ENCODE measurements at regions not wholly inside any gene's neighbourhood (a gene's known extent, or its start where the extent isn't known, plus 50 kb on each side); places are given as distances from the start of the nearest gene placed in this dataset.

DNA sequence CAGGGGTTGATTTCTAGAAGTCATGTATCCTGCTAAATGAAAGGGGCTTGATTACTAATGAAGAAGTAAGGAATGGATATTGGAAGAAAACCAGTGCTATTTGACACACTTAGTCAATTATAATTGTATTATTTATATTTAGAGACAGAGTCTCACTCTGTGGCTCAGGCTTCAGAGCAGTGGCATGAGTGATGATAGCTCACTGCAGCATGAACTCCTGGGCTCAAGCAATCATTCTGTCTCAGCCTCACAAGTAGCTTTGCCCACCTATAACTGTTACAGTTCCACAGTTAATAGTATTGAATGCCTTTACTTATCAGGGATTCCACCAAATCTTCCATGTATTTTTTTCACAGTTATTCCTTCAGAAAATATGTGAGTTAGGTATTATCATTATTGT is 432.0 kb upstream of the TGFBR2 start:
- H3K79me2 ChIP-seq (ENCODE audit: control insufficient read depth, insufficient read depth, low read length): no peaks in the 10 kb centered on the region
- H3K9ac ChIP-seq (ENCODE audit: low read length): no peak overlapping the region
- no peak overlapping the region for H3K4me3 ChIP-seq (ENCODE audit: low read length)
- H3K23ac ChIP-seq (ENCODE audit: low read length): no peak overlapping the region
- H2AK5ac ChIP-seq (ENCODE audit: low read length): no peak overlapping the region
- no peak overlapping the region for H3K27ac ChIP-seq (ENCODE audit: low read depth, low read length)
- H4K8ac ChIP-seq (ENCODE audit: low read depth, low read length): no peak overlapping the region
- H2BK15ac ChIP-seq (replicated peaks; ENCODE audit: low read depth): no peak overlapping the region
- H3K4me1 ChIP-seq (ENCODE audit: control insufficient read depth, low read depth, low read length): no peaks in the 10 kb centered on the region
- no peak overlapping the region for H2BK120ac ChIP-seq (ENCODE audit: low read depth, low read length)
- H3K4ac ChIP-seq (ENCODE audit: low read depth, low read length): no peak overlapping the region
- no peaks in the 10 kb centered on the region for H3K79me1 ChIP-seq (ENCODE audit: low read length)
- H3K36me3 ChIP-seq (ENCODE audit: control insufficient read depth, insufficient read depth, low read length): no peaks in the 10 kb centered on the region
- no peaks in the 10 kb centered on the region for H3K27me3 ChIP-seq (ENCODE audit: insufficient read depth, low read length, poor library complexity)
- no peak overlapping the region for H3K56ac ChIP-seq (ENCODE audit: low read length)
- H3K18ac ChIP-seq (ENCODE audit: low read length): no peak overlapping the region
- H3K4me2 ChIP-seq (ENCODE audit: low read length): no peak overlapping the region
- H4K5ac ChIP-seq (ENCODE audit: low read length): no peak overlapping the region
- no peak overlapping the region for H2BK5ac ChIP-seq (ENCODE audit: low read length)
- DNase-seq: no peak

DNA sequence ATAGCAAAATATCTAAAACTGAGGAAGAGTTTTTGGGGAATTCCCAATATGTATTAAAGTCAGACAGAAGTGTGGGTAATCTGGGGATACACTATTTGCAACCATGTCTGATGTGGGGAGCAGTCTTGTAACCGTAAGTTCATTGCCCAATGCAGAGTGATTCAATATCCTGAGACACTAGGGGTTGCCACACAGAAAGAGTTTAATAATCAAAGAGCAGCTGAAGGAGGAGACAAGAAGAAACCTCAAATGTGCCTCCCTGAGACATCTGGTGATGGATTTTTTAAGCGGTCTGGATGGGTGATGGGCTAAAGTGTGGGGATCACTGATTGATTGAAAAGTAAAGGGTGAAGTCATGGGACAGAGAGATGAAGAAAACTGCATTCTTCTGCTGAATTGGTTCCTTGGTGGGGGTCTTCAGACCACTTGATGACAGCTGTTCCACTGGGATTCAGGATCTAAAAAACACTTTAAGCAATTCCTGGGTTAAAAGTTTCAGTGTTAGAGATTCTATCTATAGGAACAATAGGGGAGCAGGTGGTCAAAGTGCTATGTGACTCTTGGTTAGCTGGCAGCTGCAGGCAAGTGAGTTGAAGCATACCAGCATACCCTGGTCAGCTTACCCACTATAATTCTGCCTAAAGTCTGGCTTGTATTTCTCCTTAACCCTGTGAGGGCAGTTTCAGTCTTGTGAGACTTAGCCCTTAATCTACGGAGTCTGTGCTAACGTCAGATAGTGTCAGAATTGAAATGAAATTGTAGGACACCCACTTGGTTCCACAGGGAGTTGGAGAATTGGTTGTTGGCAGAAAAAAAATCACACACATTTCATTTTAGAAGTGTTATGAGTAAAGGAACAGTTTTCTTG is 425.9 kb upstream of the TGFBR2 start:
- H4K5ac ChIP-seq (ENCODE audit: low read length): no peak overlapping the region

DNA sequence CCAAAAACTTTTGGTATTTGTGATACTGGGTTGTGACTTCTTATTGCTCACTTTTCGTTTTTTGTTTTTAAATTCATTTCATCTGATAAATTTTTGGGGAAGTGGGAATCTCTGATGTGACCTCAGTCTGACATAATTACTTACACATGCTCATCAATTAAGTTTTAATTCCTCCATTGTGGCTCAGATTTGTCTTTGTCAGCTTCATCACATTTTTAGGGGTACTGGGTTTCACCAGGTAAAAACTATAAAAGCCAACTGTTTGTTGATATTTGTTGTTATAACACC is 425.3 kb upstream of the TGFBR2 start:
- Histone ChIP-seq H2AK5ac (ENCODE audit: low read length) (no peak overlapping the region), H2BK5ac (ENCODE audit: low read length) (no peak overlapping the region), H3K4me2 (ENCODE audit: low read length) (no peak overlapping the region), H3K27ac (ENCODE audit: low read depth, low read length) (no peak overlapping the region), H2BK15ac (replicated peaks; ENCODE audit: low read depth) (no peak overlapping the region), H3K4ac (ENCODE audit: low read depth, low read length) (no peak overlapping the region), H3K56ac (ENCODE audit: low read length) (no peak overlapping the region), H4K5ac (ENCODE audit: low read length) (no peak overlapping the region), H3K36me3 (ENCODE audit: control insufficient read depth, insufficient read depth, low read length) (no peaks in the 10 kb centered on the region), H3K79me1 (ENCODE audit: low read length) (no peaks in the 10 kb centered on the region), H3K4me1 (ENCODE audit: control insufficient read depth, low read depth, low read length) (no peaks in the 10 kb centered on the region), H3K4me3 (ENCODE audit: low read length) (no peak overlapping the region), H3K23ac (ENCODE audit: low read length) (no peak overlapping the region), H3K79me2 (ENCODE audit: control insufficient read depth, insufficient read depth, low read length) (no peaks in the 10 kb centered on the region), H4K8ac (ENCODE audit: low read depth, low read length) (no peak overlapping the region), H3K18ac (ENCODE audit: low read length) (no peak overlapping the region), H2BK120ac (ENCODE audit: low read depth, low read length) (no peak overlapping the region), H3K9ac (ENCODE audit: low read length) (no peak overlapping the region), H3K27me3 (ENCODE audit: insufficient read depth, low read length, poor library complexity) (no peaks in the 10 kb centered on the region)
- WGBS (ENCODE audit: extremely low coverage, insufficient coverage, low lambda C conversion rate): no CpG with 5 or more reads among the region's 1 CpG
- no peak for DNase-seq

More for the DNA sequence above, 425.9 kb upstream of the TGFBR2 start:
- Histone ChIP-seq H4K8ac (ENCODE audit: low read depth, low read length) (no peak overlapping the region), H3K4me2 (ENCODE audit: low read length) (no peak overlapping the region), H3K27ac (ENCODE audit: low read depth, low read length) (no peak overlapping the region), H3K4me3 (ENCODE audit: low read length) (no peak overlapping the region), H3K27me3 (ENCODE audit: insufficient read depth, low read length, poor library complexity) (no peaks in the 10 kb centered on the region), H3K56ac (ENCODE audit: low read length) (no peak overlapping the region), H3K18ac (ENCODE audit: low read length) (no peak overlapping the region), H3K4me1 (ENCODE audit: control insufficient read depth, low read depth, low read length) (no peaks in the 10 kb centered on the region), H2BK15ac (replicated peaks; ENCODE audit: low read depth) (no peak overlapping the region), H2AK5ac (ENCODE audit: low read length) (no peak overlapping the region), H3K4ac (ENCODE audit: low read depth, low read length) (no peak overlapping the region), H3K9ac (ENCODE audit: low read length) (no peak overlapping the region), H3K36me3 (ENCODE audit: control insufficient read depth, insufficient read depth, low read length) (no peaks in the 10 kb centered on the region), H3K23ac (ENCODE audit: low read length) (no peak overlapping the region), H3K79me1 (ENCODE audit: low read length) (no peaks in the 10 kb centered on the region), H3K79me2 (ENCODE audit: control insufficient read depth, insufficient read depth, low read length) (no peaks in the 10 kb centered on the region), H2BK5ac (ENCODE audit: low read length) (no peak overlapping the region), H2BK120ac (ENCODE audit: low read depth, low read length) (no peak overlapping the region)
- no peak for DNase-seq
- WGBS (ENCODE audit: extremely low coverage, insufficient coverage, low lambda C conversion rate): no CpG with 5 or more reads among the region's 4 CpGs

DNA sequence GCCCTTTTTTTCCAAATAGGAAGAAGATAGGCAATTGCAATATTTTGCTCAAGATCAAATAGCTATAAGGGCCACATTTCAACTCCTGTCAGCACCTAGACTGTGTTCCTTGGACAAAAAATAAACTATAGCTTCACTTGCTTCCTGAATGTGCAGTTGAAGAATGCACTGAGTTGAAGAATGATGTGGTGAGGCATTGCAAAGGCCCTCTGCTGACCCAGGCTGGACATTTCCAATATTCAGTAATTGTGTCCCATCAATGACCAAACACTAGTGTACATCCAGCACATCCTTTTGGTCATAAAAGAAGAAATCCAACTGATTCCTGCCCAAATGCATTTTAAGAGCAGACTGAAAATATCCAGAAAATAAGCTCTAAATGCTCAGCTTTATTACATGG is 424.8 kb upstream of the TGFBR2 start:
- Histone ChIP-seq H3K36me3 (ENCODE audit: control insufficient read depth, insufficient read depth, low read length) (no peaks in the 10 kb centered on the region), H3K4me2 (ENCODE audit: low read length) (no peak overlapping the region), H3K4me1 (ENCODE audit: control insufficient read depth, low read depth, low read length) (no peaks in the 10 kb centered on the region), H4K5ac (ENCODE audit: low read length) (no peak overlapping the region), H4K8ac (ENCODE audit: low read depth, low read length) (no peak overlapping the region), H3K79me2 (ENCODE audit: control insufficient read depth, insufficient read depth, low read length) (no peaks in the 10 kb centered on the region), H2BK5ac (ENCODE audit: low read length) (no peak overlapping the region), H2BK120ac (ENCODE audit: low read depth, low read length) (no peak overlapping the region), H3K56ac (ENCODE audit: low read length) (no peak overlapping the region), H2BK15ac (replicated peaks; ENCODE audit: low read depth) (no peak overlapping the region), H3K4me3 (ENCODE audit: low read length) (no peak overlapping the region), H3K4ac (ENCODE audit: low read depth, low read length) (no peak overlapping the region), H3K27ac (ENCODE audit: low read depth, low read length) (no peak overlapping the region), H3K18ac (ENCODE audit: low read length) (no peak overlapping the region), H2AK5ac (ENCODE audit: low read length) (no peak overlapping the region), H3K79me1 (ENCODE audit: low read length) (no peaks in the 10 kb centered on the region), H3K9ac (ENCODE audit: low read length) (no peak overlapping the region), H3K27me3 (ENCODE audit: insufficient read depth, low read length, poor library complexity) (no peaks in the 10 kb centered on the region), H3K23ac (ENCODE audit: low read length) (no peak overlapping the region)
- no peak for DNase-seq

DNA sequence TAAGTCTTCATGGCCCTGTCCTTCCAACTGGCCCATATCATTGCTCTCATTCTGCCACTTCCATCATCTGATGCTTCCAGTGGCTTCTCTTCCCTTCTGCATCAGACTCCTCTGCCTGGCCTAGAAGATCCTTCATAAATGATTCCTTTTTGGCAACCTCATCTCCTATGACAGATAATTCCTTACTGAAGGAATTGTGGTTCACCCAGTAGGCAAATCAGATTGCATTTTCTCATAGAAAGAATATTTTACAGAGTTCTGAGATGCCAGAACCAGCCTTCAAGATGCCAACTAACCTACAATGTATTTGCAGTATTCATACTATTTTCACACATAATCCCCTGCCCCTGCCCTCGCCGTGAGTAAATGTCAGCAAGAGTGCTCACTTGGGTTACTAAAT is 423.0 kb upstream of the TGFBR2 start:
- no peaks in the 10 kb centered on the region for H3K79me2 ChIP-seq (ENCODE audit: control insufficient read depth, insufficient read depth, low read length)
- no peaks in the 10 kb centered on the region for H3K27me3 ChIP-seq (ENCODE audit: insufficient read depth, low read length, poor library complexity)
- H4K5ac ChIP-seq (ENCODE audit: low read length): no peak overlapping the region
- no CpG with 5 or more reads among the region's 2 CpGs for whole genome bisulfite sequencing (ENCODE audit: extremely low coverage, insufficient coverage, low lambda C conversion rate)
- H3K27ac ChIP-seq (ENCODE audit: low read depth, low read length): no peak overlapping the region
- H3K36me3 ChIP-seq (ENCODE audit: control insufficient read depth, insufficient read depth, low read length): no peaks in the 10 kb centered on the region
- H2BK15ac ChIP-seq (replicated peaks; ENCODE audit: low read depth): no peak overlapping the region
- H3K4ac ChIP-seq (ENCODE audit: low read depth, low read length): no peak overlapping the region
- DNase-seq: no peak
- no peak overlapping the region for H4K8ac ChIP-seq (ENCODE audit: low read depth, low read length)
- H3K79me1 ChIP-seq (ENCODE audit: low read length): no peaks in the 10 kb centered on the region
- H3K4me3 ChIP-seq (ENCODE audit: low read length): no peak overlapping the region
- H3K18ac ChIP-seq (ENCODE audit: low read length): no peak overlapping the region
- H3K4me2 ChIP-seq (ENCODE audit: low read length): no peak overlapping the region
- H2BK120ac ChIP-seq (ENCODE audit: low read depth, low read length): no peak overlapping the region
- no peak overlapping the region for H3K56ac ChIP-seq (ENCODE audit: low read length)
- H2BK5ac ChIP-seq (ENCODE audit: low read length): no peak overlapping the region
- H3K4me1 ChIP-seq (ENCODE audit: control insufficient read depth, low read depth, low read length): no peaks in the 10 kb centered on the region
- no peak overlapping the region for H3K23ac ChIP-seq (ENCODE audit: low read length)
- H2AK5ac ChIP-seq (ENCODE audit: low read length): no peak overlapping the region
- H3K9ac ChIP-seq (ENCODE audit: low read length): no peak overlapping the region

DNA sequence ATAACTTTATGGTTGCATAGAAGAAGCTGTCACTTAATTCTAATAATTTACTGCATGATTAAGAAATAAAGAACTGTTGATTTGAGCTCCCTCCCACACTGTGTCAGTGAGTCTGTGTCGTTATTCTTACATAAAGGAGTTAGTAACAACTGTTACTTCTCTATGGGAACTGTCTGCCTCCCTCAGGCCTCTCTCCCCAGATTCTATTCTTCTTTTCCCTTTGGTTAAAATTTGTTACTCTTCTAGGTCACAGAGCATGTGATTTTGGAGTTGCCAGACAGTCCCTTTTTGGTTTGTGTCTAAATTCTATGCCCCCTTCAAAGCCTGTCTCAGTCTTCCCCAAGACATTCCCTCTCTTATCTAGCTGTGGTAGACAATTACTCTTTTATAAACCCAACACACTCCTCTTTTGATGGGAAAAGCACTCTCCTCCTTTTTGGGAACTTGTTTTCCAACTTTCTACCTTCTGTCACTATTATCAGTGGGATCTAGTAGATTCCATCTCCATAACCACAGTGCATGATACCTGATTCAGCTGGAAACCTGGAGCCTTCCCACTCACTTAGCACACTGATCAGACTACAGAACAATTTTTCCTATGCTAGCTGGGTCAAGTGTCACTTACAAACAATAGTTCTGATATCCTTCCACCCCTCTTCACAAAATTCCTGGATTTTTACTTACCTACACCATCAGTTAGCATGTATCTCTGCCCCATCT is 422.1 kb upstream of the TGFBR2 start:
- Histone ChIP-seq H4K5ac (ENCODE audit: low read length) (no peak overlapping the region), H3K4me3 (ENCODE audit: low read length) (no peak overlapping the region), H3K18ac (ENCODE audit: low read length) (no peak overlapping the region), H3K23ac (ENCODE audit: low read length) (no peak overlapping the region), H3K27me3 (ENCODE audit: insufficient read depth, low read length, poor library complexity) (no peaks in the 10 kb centered on the region), H3K56ac (ENCODE audit: low read length) (no peak overlapping the region), H3K79me2 (ENCODE audit: control insufficient read depth, insufficient read depth, low read length) (no peaks in the 10 kb centered on the region), H3K27ac (ENCODE audit: low read depth, low read length) (no peak overlapping the region), H4K8ac (ENCODE audit: low read depth, low read length) (no peak overlapping the region), H3K79me1 (ENCODE audit: low read length) (no peaks in the 10 kb centered on the region), H2BK5ac (ENCODE audit: low read length) (no peak overlapping the region), H2BK15ac (replicated peaks; ENCODE audit: low read depth) (no peak overlapping the region), H3K4me2 (ENCODE audit: low read length) (no peak overlapping the region), H2AK5ac (ENCODE audit: low read length) (no peak overlapping the region), H3K9ac (ENCODE audit: low read length) (no peak overlapping the region), H3K36me3 (ENCODE audit: control insufficient read depth, insufficient read depth, low read length) (no peaks in the 10 kb centered on the region), H3K4me1 (ENCODE audit: control insufficient read depth, low read depth, low read length) (no peaks in the 10 kb centered on the region), H3K4ac (ENCODE audit: low read depth, low read length) (no peak overlapping the region), H2BK120ac (ENCODE audit: low read depth, low read length) (no peak overlapping the region)
- no peak for DNase-seq
- WGBS (ENCODE audit: extremely low coverage, insufficient coverage, low lambda C conversion rate): no CpG with 5 or more reads among the region's 1 CpG

Data from mesendoderm (in vitro differentiated cells).